Inflammatory macrophage (primary cell): ENCODE measurements at regions not wholly inside any gene's neighbourhood (a gene's known extent, or its start where the extent isn't known, plus 50 kb on each side); places are given as distances from the start of the nearest gene placed in this dataset.
A peak's percentile ranks its signal among the peaks of the same experiment; 100 is the strongest.

Experiments used
- DNase-seq, 2 donors: peaks; one replicate each; pipeline ENCODE4 v3.0.0-alpha.2; 2020 to 2022

- no peak for DNase-seq
These were observed 78.0 kb upstream of the CTLA4 start for GRCh38 chr2:203789618-203790017.

DNA sequence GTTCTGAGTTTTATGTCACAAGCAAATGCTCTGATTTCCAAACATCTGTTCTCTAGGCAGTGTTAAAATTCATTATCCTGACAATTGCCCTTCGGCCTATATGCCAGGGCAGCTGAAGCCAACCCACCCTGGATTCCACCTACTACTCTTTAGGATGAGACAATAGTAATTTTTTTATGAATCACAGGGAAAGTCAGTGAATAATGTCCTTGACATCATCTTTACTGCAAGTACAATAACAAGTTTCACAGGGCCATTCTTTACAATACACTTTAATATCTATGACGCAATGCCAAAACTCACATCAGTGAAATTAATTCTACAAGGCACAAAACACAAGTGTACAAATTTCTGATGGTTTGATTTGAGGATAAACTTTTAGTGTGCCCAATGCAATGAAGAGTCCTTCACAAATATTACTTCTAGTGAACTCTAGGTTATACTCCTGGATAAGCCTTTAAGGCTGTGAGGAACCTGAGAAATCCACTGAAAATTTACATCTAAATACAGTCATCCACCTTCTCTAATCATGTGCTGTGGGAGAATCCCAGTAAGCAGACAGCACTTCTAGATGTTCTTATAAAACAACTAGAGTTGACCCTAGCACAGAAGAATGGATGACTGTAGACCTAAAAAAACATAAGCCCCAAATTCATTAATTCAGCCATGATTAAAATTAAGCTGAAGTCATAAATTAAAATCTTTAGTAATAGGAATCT, 77.3 kb upstream of the CTLA4 start:
- DNase-seq = peak; percentile 69 to 80

DNA sequence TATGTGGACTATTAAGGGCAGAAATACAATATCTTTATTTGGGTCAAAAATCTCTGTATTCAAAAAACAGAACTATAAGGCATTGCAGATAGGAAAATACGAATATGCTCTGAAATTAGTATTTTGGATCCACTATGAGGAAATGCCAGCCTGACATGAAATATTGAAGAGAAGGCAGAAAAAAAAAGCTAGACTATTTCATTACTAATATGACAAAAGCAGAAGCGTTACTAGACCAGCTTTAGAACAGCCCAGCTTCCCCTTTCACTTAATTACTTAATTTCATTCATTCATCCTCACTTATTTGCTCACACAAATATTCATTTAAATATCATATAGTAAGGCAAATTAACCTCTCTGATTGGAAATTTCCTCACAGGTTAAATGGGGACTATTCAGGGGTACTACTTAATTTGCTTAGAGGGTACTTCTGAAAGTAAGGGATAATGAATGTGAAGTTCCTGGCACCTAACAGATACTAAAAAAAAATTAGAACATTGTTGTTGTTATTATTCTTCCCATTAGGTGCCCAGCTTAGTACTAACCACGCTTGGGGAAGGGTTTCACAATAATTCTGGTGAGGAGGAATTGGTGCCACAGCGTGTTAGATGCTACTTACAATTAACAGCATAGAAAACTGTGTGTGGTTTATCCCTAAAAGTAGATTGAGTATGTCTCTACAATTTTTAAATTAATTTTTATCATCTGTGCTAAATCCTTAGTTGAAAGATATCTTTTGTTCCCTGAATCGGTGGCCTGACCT, 71.1 kb upstream of the CTLA4 start:
- peak; percentile 69 to 92 for DNase-seq

DNA sequence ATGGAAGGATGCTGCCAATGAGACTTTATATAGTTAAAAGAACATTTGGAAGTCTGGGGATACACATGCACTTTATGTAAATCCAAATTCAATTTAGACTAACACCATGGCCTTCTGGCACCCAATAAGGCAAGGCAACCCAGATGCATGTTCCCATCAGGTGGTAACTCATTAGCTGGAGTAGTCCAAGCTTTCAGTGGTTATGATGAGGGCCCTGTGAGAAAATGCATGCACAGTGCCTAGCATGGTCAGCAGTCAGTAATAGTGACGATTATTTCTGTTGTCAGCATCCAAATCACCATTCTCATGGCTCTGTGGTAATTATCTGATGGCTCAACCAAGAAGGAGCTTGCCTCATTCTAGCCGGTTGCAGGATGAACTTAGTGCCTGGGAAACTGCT, 70.3 kb upstream of the CTLA4 start:
- DNase-seq = peak; percentile 84 to 86

- DNase-seq = no peak
These were observed 69.9 kb upstream of the CTLA4 start for GRCh38 chr2:203797712-203798111.

DNA sequence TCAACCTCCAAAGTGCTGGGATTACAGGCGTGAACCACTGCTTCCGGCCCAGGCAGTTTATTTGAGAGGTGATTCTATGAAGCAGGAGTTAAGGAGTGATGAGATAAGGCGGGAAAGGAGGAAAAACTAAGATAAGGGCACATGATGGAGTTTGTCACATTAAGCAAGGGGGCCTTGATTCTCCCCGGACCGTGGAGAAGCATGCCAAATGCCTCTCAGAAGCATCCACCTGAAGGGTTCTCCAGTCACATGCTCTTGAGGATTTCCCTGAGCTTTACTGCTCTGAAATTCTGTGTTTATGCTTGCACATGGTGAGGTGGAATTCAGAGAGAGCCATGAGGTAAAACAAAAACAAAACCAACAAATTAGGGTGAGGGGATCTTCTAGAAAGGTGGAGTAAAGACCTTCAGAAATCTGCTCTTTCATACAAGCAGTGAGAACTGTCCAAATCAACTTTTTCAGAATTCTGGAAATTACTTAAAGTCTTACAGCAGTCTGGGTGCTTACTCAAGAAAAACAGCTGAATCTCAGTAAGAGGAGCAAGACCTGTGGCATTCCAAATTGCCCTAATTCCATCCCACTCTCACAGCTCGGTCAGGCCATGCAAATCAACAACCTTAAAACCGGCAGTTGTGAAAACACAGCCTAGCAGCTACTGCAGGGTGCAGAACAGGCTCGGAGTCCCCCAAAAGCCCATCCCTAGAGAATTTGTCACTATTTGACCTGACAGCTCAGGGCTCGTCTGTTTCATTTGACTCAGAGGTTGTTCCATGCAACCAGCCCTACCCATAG, 69.1 kb upstream of the CTLA4 start:
- no peak for DNase-seq

DNA sequence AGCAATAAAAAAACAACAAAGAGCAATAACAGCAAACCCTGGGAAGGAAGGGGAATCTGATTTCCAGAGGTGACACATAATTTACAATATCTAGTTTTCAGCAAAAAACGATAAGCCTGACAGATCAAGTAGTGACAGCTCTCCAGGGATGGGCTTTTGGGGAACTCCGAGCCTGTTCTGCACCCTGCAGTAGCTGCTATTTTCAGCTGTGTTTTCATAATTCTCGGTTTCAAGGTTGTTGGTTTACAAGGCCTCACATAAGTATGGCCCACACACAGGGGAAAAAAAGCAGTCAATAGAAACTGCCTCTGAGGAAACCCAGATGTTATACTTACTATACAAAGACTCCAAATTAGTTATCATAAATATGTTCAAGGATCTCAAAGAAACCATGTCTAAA, 67.7 kb upstream of the CTLA4 start:
- no peak for DNase-seq

DNA sequence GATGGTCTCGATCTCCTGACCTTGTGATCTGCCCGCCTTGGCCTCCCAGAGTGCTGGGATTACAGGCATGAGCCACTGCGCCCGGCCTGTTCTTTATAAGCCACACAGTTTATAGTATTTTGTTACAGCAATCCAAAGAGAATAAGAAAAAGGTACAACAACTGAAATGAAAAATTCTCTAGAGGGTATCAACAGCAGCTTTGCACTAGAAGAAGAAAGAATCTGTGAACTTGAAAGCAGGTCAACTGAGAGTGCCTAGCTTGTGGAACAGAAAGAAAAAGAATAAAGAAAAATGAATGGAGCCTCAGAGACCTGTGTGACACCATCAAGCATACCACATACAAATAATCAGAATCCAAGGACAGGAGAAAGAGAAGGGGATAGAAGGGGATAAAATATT, 66.8 kb upstream of the CTLA4 start:
- DNase-seq = no peak

DNA sequence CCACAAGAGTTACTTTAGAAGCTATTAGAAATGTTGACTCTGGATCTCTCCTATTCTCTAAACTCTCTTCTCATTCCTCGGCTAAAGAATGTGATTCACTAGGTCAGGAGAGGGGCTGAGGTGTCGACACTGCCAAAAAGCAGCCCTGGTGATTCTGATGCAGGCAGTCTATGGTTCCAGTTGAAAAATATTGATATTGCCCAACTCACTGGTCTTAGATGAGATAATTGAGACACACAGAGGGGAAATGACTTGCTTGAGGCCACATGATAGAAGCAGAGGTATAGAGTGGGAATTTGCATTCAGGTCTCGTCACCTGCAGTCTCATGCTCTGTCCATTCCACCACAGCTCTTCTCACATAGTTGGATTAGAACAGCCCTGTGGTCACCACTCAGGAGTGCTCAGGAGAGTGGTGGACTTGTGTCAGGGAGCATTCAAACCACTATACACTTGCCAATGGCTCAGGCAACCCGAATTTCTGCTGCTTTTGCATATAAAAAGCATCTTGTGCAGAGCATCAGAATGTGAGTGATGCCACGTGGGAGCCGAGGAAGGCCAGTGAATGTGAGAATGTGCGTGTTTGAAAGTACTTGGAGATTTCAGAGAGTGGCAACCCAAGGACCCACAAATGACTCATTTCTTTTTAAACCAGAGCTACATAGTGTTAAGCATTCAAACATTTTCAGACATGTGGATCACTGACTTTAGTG, 65.1 kb upstream of the CTLA4 start:
- DNase-seq = peak; percentile 89 to 93

GRCh38 chr2:203803053-203803429, 64.5 kb upstream of the CTLA4 start:
- no peak for DNase-seq

- peak; percentile 86 to 88 for DNase-seq
These were observed 63.5 kb upstream of the CTLA4 start for GRCh38 chr2:203804070-203804469.

- DNase-seq = peak; percentile 89 to 92
These were observed 62.6 kb upstream of the CTLA4 start for GRCh38 chr2:203804764-203805485.

- no peak for DNase-seq
These were observed 62.1 kb upstream of the CTLA4 start for GRCh38 chr2:203805486-203805838.

- DNase-seq = peak in 1 of 2 donors; percentile 24
These were observed 60.8 kb upstream of the CTLA4 start for GRCh38 chr2:203806761-203807160.

- DNase-seq = no peak
These were observed 59.4 kb upstream of the CTLA4 start for GRCh38 chr2:203808046-203808750.

DNA sequence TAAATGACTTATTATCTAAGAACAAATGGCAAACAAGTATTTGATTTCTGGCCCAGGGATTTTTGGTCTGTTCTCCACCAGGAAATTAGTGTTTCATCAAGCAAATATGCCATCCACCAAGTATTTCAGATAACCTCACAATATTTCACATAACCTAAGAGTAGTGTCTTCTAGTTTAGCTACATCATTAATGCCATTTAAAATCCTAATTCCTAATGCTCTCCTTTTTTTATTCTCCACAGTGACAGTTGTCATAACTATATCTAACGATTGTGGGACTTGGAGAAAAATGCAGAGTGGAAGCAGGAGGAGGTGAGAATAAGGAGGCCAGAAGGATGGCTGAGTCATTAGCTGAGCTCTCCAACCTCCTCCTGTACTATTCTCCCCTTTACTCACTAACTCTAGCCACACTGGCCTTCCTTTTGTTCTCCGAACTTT, 58.5 kb upstream of the CTLA4 start:
- DNase-seq = no peak

DNA sequence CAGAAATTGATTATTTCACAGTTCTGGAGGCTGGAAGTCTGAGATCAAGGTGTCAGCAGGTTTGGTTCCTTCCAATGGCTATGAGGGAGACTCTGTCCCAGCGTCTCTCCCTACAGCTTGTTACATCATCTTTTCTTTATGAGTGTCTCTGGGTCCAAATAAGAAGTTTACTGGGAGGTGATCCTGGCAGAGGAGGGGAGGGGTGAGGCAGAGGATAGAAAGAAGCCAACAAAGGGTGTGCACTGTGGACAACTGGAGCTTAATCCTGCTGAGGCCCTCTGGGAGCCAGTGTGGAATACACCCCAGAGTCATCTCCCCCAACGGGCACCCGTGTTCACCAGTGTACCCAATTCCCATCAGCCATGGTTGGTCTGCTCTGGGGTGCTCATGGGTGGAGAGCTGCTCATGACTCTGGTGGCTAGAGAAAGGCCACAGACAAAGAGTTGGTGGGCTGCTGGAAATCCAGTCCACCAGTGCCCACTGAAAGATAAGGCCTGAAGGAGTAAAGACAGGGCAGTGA, 57.5 kb upstream of the CTLA4 start:
- DNase-seq = no peak

DNA sequence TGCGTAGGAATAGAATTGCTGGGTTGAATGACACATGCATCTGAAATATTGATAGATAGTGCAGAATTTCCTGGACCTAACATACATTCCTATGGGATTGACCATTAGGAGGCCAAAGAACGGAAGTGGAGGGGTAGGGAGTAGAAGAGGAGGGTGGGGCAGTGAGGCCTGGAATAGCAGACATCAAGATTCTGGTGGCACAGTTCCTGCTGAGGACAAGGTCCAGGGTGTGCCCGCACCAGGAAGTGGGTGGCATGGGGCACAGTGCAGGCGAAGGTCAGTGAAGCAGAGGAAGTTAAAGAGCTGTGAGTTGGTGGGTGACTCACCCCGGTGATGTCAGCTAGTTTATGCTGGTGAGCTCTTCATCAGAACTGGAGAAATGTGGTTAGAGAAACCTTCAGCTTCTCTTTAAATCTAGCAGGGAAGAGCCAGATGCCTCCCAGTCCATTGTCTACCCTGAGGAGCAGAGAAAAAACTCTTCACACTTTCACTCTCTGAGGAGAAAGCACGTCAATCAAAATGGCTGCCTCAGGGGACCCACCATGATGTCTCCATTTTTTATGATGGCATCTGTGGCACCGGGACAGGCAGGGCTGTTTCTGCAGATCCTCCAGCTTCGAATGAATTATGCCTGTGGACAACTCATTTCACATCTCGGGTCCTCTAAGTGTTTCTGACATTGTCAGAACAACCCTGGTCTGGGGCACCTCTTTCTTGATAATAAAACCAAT, 55.9 kb upstream of the CTLA4 start:
- peak; percentile 96 to 97 for DNase-seq

DNA sequence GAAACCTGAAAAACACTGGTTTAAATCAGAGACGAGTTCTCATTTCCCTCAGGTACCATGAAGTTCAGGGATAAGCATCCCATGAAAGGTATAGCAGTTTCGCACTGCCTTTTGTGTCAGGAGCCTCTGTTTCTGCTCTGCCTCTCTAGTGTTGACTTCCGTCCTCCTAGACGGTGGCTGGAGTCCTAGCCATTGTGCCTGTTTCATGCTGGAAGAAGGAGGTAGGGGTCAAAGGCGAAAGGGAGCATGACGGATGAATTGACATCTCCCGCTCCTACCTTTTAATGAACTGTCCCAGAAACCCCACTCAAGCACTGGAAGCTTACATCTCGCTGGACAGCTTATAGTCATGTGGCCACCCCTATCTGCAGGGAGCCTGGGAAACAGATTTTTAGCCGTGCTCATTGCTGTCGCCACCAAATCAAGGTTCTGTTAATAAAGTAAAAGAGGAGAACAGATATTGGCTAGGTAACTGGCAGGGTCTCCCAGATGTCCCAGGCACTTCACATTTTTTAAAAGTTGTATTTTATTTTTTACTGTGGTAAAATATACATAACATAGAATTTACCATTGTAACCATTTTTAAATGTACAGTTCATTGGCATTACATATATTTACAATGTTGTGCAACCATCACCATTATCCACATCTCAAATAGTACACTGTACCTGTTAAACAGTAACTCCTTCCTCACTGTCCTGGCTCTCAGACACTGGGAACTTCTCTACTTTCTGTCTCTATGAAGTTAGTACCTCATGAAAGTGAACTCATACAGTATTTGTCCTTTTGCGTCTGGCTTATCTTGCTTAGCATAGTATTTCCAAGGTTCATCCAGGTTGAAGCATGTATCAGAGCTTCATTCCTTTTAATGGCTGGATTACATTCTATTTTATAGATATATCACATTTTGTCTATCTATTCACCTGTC, 55.0 kb upstream of the CTLA4 start:
- no peak for DNase-seq
